ENCODE measurements at regions not wholly inside any gene's neighbourhood (a gene's known extent, or its start where the extent isn't known, plus 50 kb on each side); places are given as distances from the start of the nearest gene placed in this dataset.

GRCh38 chr2:417662-418061, 129.8 kb upstream of the ALKAL2 start:
- TF ChIP-seq, protein P1, sequence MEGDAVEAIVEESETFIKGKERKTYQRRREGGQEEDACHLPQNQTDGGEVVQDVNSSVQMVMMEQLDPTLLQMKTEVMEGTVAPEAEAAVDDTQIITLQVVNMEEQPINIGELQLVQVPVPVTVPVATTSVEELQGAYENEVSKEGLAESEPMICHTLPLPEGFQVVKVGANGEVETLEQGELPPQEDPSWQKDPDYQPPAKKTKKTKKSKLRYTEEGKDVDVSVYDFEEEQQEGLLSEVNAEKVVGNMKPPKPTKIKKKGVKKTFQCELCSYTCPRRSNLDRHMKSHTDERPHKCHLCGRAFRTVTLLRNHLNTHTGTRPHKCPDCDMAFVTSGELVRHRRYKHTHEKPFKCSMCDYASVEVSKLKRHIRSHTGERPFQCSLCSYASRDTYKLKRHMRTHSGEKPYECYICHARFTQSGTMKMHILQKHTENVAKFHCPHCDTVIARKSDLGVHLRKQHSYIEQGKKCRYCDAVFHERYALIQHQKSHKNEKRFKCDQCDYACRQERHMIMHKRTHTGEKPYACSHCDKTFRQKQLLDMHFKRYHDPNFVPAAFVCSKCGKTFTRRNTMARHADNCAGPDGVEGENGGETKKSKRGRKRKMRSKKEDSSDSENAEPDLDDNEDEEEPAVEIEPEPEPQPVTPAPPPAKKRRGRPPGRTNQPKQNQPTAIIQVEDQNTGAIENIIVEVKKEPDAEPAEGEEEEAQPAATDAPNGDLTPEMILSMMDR (conservative IDR thresholded peaks at IDR 0.05): no peak
- Histone ChIP-seq H3K27me3 (ENCODE audit: control insufficient read depth, insufficient read depth, low read length, poor library complexity, severe bottlenecking) (no peaks in the 10 kb centered on the region), H3K9me3 (ENCODE audit: control insufficient read depth, low read length) (no peaks in the 10 kb centered on the region), H3K27ac (ENCODE audit: low read depth, low read length) (no peak overlapping the region), H3K36me3 (ENCODE audit: control insufficient read depth, insufficient read depth, low read length) (no peaks in the 10 kb centered on the region), H3K4me1 (ENCODE audit: control insufficient read depth, insufficient read depth, low read length) (no peaks in the 10 kb centered on the region), H3K9ac (ENCODE audit: extremely low read depth, low read length, poor library complexity, severe bottlenecking) (no peak overlapping the region), H3K4me3 (ENCODE audit: low read length) (no peak overlapping the region)
- WGBS, 2 experiments (ENCODE audit: insufficient coverage in 1 of 2, insufficient read length in 1 of 2): 87 to 88% methylated on average over 4 to 5 of the region's 5 CpGs
- Mint-ChIP-seq H3K27ac (no peak overlapping the region), H3K4me1 (no peaks in the 10 kb centered on the region), H3K36me3 (ENCODE audit: low read depth) (no peaks in the 10 kb centered on the region), H3K9me3 (no peaks in the 10 kb centered on the region), H3K27me3 (ENCODE audit: insufficient read depth) (no peaks in the 10 kb centered on the region), H3K4me3 (no peak overlapping the region)
- peak; percentile 20 for DNase-seq

DNA sequence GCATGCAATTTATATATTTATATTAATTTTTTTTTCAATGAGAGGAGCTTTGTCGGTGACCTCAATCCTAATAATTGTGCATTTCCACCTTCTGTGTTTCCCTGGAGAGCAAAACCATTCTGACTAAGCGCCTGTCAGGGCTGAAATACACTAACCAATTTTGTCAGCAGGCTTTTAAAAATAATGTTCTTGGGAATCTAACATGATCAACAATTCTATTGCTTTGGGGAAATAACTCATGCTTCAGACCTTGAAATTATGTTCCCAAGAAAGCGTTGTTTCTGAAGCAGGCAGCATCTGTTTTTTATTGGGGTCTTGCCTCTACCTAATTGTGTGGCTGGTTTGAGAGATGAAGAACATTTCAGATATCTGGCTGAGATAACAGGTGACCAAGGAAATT, 129.1 kb upstream of the ALKAL2 start:
- DNase-seq: no peak
- H3K36me3 Mint-ChIP-seq (ENCODE audit: low read depth): no peaks in the 10 kb centered on the region
- H3K27me3 ChIP-seq (ENCODE audit: control insufficient read depth, insufficient read depth, low read length, poor library complexity, severe bottlenecking): no peaks in the 10 kb centered on the region
- no peak overlapping the region for H3K9ac ChIP-seq (ENCODE audit: extremely low read depth, low read length, poor library complexity, severe bottlenecking)
- no peak overlapping the region for H3K27ac ChIP-seq (ENCODE audit: low read depth, low read length)
- no peaks in the 10 kb centered on the region for H3K4me1 ChIP-seq (ENCODE audit: control insufficient read depth, insufficient read depth, low read length)
- H3K9me3 Mint-ChIP-seq: no peaks in the 10 kb centered on the region
- TF ChIP-seq, protein P1 (conservative IDR thresholded peaks at IDR 0.05): no peak
- H3K4me1 Mint-ChIP-seq: no peaks in the 10 kb centered on the region
- H3K9me3 ChIP-seq (ENCODE audit: control insufficient read depth, low read length): no peaks in the 10 kb centered on the region
- H3K36me3 ChIP-seq (ENCODE audit: control insufficient read depth, insufficient read depth, low read length): no peaks in the 10 kb centered on the region
- H3K4me3 Mint-ChIP-seq: no peak overlapping the region
- H3K4me3 ChIP-seq (ENCODE audit: low read length): no peak overlapping the region
- no peaks in the 10 kb centered on the region for H3K27me3 Mint-ChIP-seq (ENCODE audit: insufficient read depth)
- no peak overlapping the region for H3K27ac Mint-ChIP-seq
- WGBS, 2 experiments (ENCODE audit: insufficient coverage in 1 of 2, insufficient read length in 1 of 2): 93% methylated on average over 3 of the region's 3 CpGs; no CpG with 5 or more reads in 1 of the 2 experiments

DNA sequence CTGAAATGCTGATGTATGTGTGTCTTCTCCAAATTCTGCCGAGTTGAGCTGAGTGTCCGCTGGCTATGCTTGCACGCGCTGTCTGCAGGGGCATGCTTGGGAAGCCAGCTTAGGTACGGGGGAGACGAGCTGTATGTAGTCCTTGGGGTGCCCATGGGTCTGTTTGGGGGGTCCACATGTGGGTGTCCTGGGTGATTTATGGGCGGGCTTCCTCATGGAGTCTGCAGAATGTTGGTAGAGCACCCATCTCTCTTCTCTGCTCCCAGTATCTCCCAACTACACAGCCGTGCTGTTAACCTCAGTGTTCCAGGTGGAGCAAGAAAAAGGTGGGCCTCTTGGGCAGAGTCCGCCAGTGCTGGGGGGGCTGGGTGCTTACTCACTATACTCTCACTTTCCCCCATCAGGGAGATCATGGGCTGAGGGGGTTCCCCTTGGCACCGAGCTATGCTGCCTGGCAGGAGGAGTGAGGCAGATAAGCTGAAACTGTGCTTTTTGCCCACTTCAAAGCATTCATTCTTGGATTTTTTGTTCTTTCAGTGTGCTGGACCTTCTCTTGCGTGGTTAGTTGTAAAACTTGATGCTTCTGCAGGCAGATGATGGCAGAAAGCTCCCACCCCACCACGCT, 128.2 kb upstream of the ALKAL2 start:
- 92 to 98% methylated on average over 8 to 12 of the region's 12 CpGs for WGBS, 2 experiments (ENCODE audit: insufficient coverage in 1 of 2, insufficient read length in 1 of 2)
- H3K4me3 Mint-ChIP-seq: no peak overlapping the region

More for the DNA sequence above, 128.2 kb upstream of the ALKAL2 start:
- Histone ChIP-seq H3K4me3 (ENCODE audit: low read length) (no peak overlapping the region), H3K4me1 (ENCODE audit: control insufficient read depth, insufficient read depth, low read length) (no peaks in the 10 kb centered on the region), H3K9ac (ENCODE audit: extremely low read depth, low read length, poor library complexity, severe bottlenecking) (no peak overlapping the region), H3K27me3 (ENCODE audit: control insufficient read depth, insufficient read depth, low read length, poor library complexity, severe bottlenecking) (no peaks in the 10 kb centered on the region), H3K9me3 (ENCODE audit: control insufficient read depth, low read length) (no peaks in the 10 kb centered on the region), H3K27ac (ENCODE audit: low read depth, low read length) (no peak overlapping the region), H3K36me3 (ENCODE audit: control insufficient read depth, insufficient read depth, low read length) (no peaks in the 10 kb centered on the region)
- H3K36me3 Mint-ChIP-seq (ENCODE audit: low read depth): no peaks in the 10 kb centered on the region
- H3K9me3 Mint-ChIP-seq: no peaks in the 10 kb centered on the region
- TF ChIP-seq, protein P1 (conservative IDR thresholded peaks at IDR 0.05): no peak
- no peaks in the 10 kb centered on the region for H3K27me3 Mint-ChIP-seq (ENCODE audit: insufficient read depth)
- peak; percentile 23 for DNase-seq
- H3K27ac Mint-ChIP-seq: no peak overlapping the region
- no peaks in the 10 kb centered on the region for H3K4me1 Mint-ChIP-seq
